ENCODE measurements at regions not wholly inside any gene's neighbourhood (a gene's known extent, or its start where the extent isn't known, plus 50 kb on each side); places are given as distances from the start of the nearest gene placed in this dataset.

GRCh38 chr20:48042628-48043027 is 257.3 kb upstream of the SULF2 start:
- Histone ChIP-seq H3K36me3 (ENCODE audit: control insufficient read depth in 1 of 2, insufficient read depth in 2 of 2, low read length in 2 of 2) (no peaks in the 10 kb centered on the region), H4K12ac (ENCODE audit: low read depth, low read length) (no peak overlapping the region), H3K9ac (ENCODE audit: low read length) (no peak overlapping the region), H3K9me3 (ENCODE audit: insufficient read depth, low read depth, low read length) (peaks cover 2% of the 10 kb centered on the region), H4K91ac (ENCODE audit: low read depth, low read length) (no peak overlapping the region), H3K27me3 (ENCODE audit: insufficient read depth, low read length) (no peaks in the 10 kb centered on the region), H2AFZ (ENCODE audit: insufficient read depth, low read length, poor library complexity) (no peak overlapping the region), H3K4me3 (ENCODE audit: low read depth, low read length) (no peak overlapping the region), H3K4ac (ENCODE audit: low read depth, low read length) (no peak overlapping the region), H2BK120ac (ENCODE audit: insufficient read depth, low read length, poor library complexity) (no peak overlapping the region), H2AK5ac (ENCODE audit: low read length) (no peak overlapping the region), H3K18ac (ENCODE audit: low read length) (no peak overlapping the region), H2BK12ac (ENCODE audit: low read length) (no peak overlapping the region), H3K27ac (ENCODE audit: low read depth, low read length) (no peak overlapping the region), H3K14ac (ENCODE audit: low read length) (no peak overlapping the region), H3K79me2 (ENCODE audit: control insufficient read depth, insufficient read depth, low read length, poor library complexity) (no peaks in the 10 kb centered on the region), H3K4me2 (ENCODE audit: low read length) (no peak overlapping the region), H3K4me1 (ENCODE audit: control insufficient read depth in 1 of 2, insufficient read depth in 2 of 2, low read length in 2 of 2) (peaks cover 0 to 3% of the 10 kb centered on the region in 2 experiments), H3K79me1 (ENCODE audit: low read length) (no peaks in the 10 kb centered on the region), H2BK5ac (ENCODE audit: low read depth, low read length, poor library complexity) (no peak overlapping the region), H3K23ac (ENCODE audit: low read length) (no peak overlapping the region), H4K8ac (ENCODE audit: low read depth, low read length) (no peak overlapping the region)
- no peak for DNase-seq
- WGBS (ENCODE audit: extremely low coverage, insufficient coverage, insufficient read length): no CpG with 5 or more reads among the region's 7 CpGs

GRCh38 chr20:48041078-48041780 is 255.9 kb upstream of the SULF2 start:
- DNase-seq: no peak
- H3K23ac ChIP-seq (ENCODE audit: low read length): no peak overlapping the region
- H2BK120ac ChIP-seq (ENCODE audit: insufficient read depth, low read length, poor library complexity): no peak overlapping the region
- H3K9me3 ChIP-seq (ENCODE audit: insufficient read depth, low read depth, low read length): peaks cover 2% of the 10 kb centered on the region
- no peak overlapping the region for H2AK5ac ChIP-seq (ENCODE audit: low read length)
- peaks cover 0 to 3% of the 10 kb centered on the region in 2 experiments for H3K4me1 ChIP-seq (ENCODE audit: control insufficient read depth in 1 of 2, insufficient read depth in 2 of 2, low read length in 2 of 2)
- no peak overlapping the region for H2AFZ ChIP-seq (ENCODE audit: insufficient read depth, low read length, poor library complexity)
- no CpG with 5 or more reads among the region's 17 CpGs for WGBS (ENCODE audit: extremely low coverage, insufficient coverage, insufficient read length)
- no peak overlapping the region for H2BK12ac ChIP-seq (ENCODE audit: low read length)
- no peaks in the 10 kb centered on the region for H3K79me2 ChIP-seq (ENCODE audit: control insufficient read depth, insufficient read depth, low read length, poor library complexity)
- no peak overlapping the region for H3K9ac ChIP-seq (ENCODE audit: low read length)
- H4K8ac ChIP-seq (ENCODE audit: low read depth, low read length): no peak overlapping the region
- H3K4ac ChIP-seq (ENCODE audit: low read depth, low read length): no peak overlapping the region
- no peaks in the 10 kb centered on the region for H3K27me3 ChIP-seq (ENCODE audit: insufficient read depth, low read length)
- H3K27ac ChIP-seq (ENCODE audit: low read depth, low read length): no peak overlapping the region
- H3K18ac ChIP-seq (ENCODE audit: low read length): no peak overlapping the region
- H3K36me3 ChIP-seq (ENCODE audit: control insufficient read depth in 1 of 2, insufficient read depth in 2 of 2, low read length in 2 of 2): no peaks in the 10 kb centered on the region
- no peak overlapping the region for H3K4me2 ChIP-seq (ENCODE audit: low read length)
- no peak overlapping the region for H3K4me3 ChIP-seq (ENCODE audit: low read depth, low read length)
- no peaks in the 10 kb centered on the region for H3K79me1 ChIP-seq (ENCODE audit: low read length)
- no peak overlapping the region for H2BK5ac ChIP-seq (ENCODE audit: low read depth, low read length, poor library complexity)
- no peak overlapping the region for H3K14ac ChIP-seq (ENCODE audit: low read length)
- H4K91ac ChIP-seq (ENCODE audit: low read depth, low read length): no peak overlapping the region
- no peak overlapping the region for H4K12ac ChIP-seq (ENCODE audit: low read depth, low read length)

- H2AFZ ChIP-seq (ENCODE audit: insufficient read depth, low read length, poor library complexity): no peak overlapping the region
- H3K27me3 ChIP-seq (ENCODE audit: insufficient read depth, low read length): no peaks in the 10 kb centered on the region
- H3K4me3 ChIP-seq (ENCODE audit: low read depth, low read length): no peak overlapping the region
- no peak overlapping the region for H3K23ac ChIP-seq (ENCODE audit: low read length)
- H2BK5ac ChIP-seq (ENCODE audit: low read depth, low read length, poor library complexity): no peak overlapping the region
- no peak overlapping the region for H4K8ac ChIP-seq (ENCODE audit: low read depth, low read length)
- H2BK12ac ChIP-seq (ENCODE audit: low read length): no peak overlapping the region
- H3K18ac ChIP-seq (ENCODE audit: low read length): no peak overlapping the region
- H4K12ac ChIP-seq (ENCODE audit: low read depth, low read length): no peak overlapping the region
- WGBS (ENCODE audit: extremely low coverage, insufficient coverage, insufficient read length): no CpG with 5 or more reads among the region's 6 CpGs
- H2BK120ac ChIP-seq (ENCODE audit: insufficient read depth, low read length, poor library complexity): no peak overlapping the region
- H3K9me3 ChIP-seq (ENCODE audit: insufficient read depth, low read depth, low read length): peaks cover 2% of the 10 kb centered on the region
- DNase-seq: no peak
- peaks cover 0 to 3% of the 10 kb centered on the region in 2 experiments for H3K4me1 ChIP-seq (ENCODE audit: control insufficient read depth in 1 of 2, insufficient read depth in 2 of 2, low read length in 2 of 2)
- H3K14ac ChIP-seq (ENCODE audit: low read length): no peak overlapping the region
- H3K79me1 ChIP-seq (ENCODE audit: low read length): no peaks in the 10 kb centered on the region
- no peak overlapping the region for H3K4ac ChIP-seq (ENCODE audit: low read depth, low read length)
- H3K36me3 ChIP-seq (ENCODE audit: control insufficient read depth in 1 of 2, insufficient read depth in 2 of 2, low read length in 2 of 2): no peaks in the 10 kb centered on the region
- H3K9ac ChIP-seq (ENCODE audit: low read length): no peak overlapping the region
- H3K27ac ChIP-seq (ENCODE audit: low read depth, low read length): no peak overlapping the region
- H4K91ac ChIP-seq (ENCODE audit: low read depth, low read length): no peak overlapping the region
- H2AK5ac ChIP-seq (ENCODE audit: low read length): no peak overlapping the region
- H3K4me2 ChIP-seq (ENCODE audit: low read length): no peak overlapping the region
- no peaks in the 10 kb centered on the region for H3K79me2 ChIP-seq (ENCODE audit: control insufficient read depth, insufficient read depth, low read length, poor library complexity)
Observed at GRCh38 chr20:48040491-48040890, 255.2 kb upstream of the SULF2 start.

GRCh38 chr20:48040051-48040450 is 254.8 kb upstream of the SULF2 start:
- H3K9ac ChIP-seq (ENCODE audit: low read length): no peak overlapping the region
- no peak overlapping the region for H3K4ac ChIP-seq (ENCODE audit: low read depth, low read length)
- no peak overlapping the region for H4K8ac ChIP-seq (ENCODE audit: low read depth, low read length)
- H3K9me3 ChIP-seq (ENCODE audit: insufficient read depth, low read depth, low read length): peaks cover 2% of the 10 kb centered on the region
- H3K79me2 ChIP-seq (ENCODE audit: control insufficient read depth, insufficient read depth, low read length, poor library complexity): no peaks in the 10 kb centered on the region
- H2BK12ac ChIP-seq (ENCODE audit: low read length): no peak overlapping the region
- H3K23ac ChIP-seq (ENCODE audit: low read length): no peak overlapping the region
- no peak overlapping the region for H2AFZ ChIP-seq (ENCODE audit: insufficient read depth, low read length, poor library complexity)
- no peak overlapping the region for H3K14ac ChIP-seq (ENCODE audit: low read length)
- H2BK120ac ChIP-seq (ENCODE audit: insufficient read depth, low read length, poor library complexity): no peak overlapping the region
- H3K27ac ChIP-seq (ENCODE audit: low read depth, low read length): no peak overlapping the region
- H3K4me3 ChIP-seq (ENCODE audit: low read depth, low read length): no peak overlapping the region
- H4K91ac ChIP-seq (ENCODE audit: low read depth, low read length): no peak overlapping the region
- no peaks in the 10 kb centered on the region for H3K36me3 ChIP-seq (ENCODE audit: control insufficient read depth in 1 of 2, insufficient read depth in 2 of 2, low read length in 2 of 2)
- H3K79me1 ChIP-seq (ENCODE audit: low read length): no peaks in the 10 kb centered on the region
- H4K12ac ChIP-seq (ENCODE audit: low read depth, low read length): no peak overlapping the region
- no peak overlapping the region for H2AK5ac ChIP-seq (ENCODE audit: low read length)
- no peak overlapping the region for H2BK5ac ChIP-seq (ENCODE audit: low read depth, low read length, poor library complexity)
- DNase-seq: no peak
- H3K4me1 ChIP-seq (ENCODE audit: control insufficient read depth in 1 of 2, insufficient read depth in 2 of 2, low read length in 2 of 2): peaks cover 0 to 3% of the 10 kb centered on the region in 2 experiments
- no peak overlapping the region for H3K4me2 ChIP-seq (ENCODE audit: low read length)
- no peak overlapping the region for H3K18ac ChIP-seq (ENCODE audit: low read length)
- no CpG with 5 or more reads among the region's 7 CpGs for WGBS (ENCODE audit: extremely low coverage, insufficient coverage, insufficient read length)
- no peaks in the 10 kb centered on the region for H3K27me3 ChIP-seq (ENCODE audit: insufficient read depth, low read length)
